H1 (cell line): ENCODE measurements at regions not wholly inside any gene's neighbourhood (a gene's known extent, or its start where the extent isn't known, plus 50 kb on each side); places are given as distances from the start of the nearest gene placed in this dataset.

Source experiments
- CTCF ChIA-PET: fragments of 300-600 bp; sonication (Branson Sonifier 250); formaldehyde crosslinking; loops from one replicate; lab custom pipeline; 2021; ENCODE audit not compliant: partially characterized antibody; lab: Charles Lee
- POLR2A ChIA-PET: fragments of 300-600 bp; sonication (Branson Sonifier 250); formaldehyde crosslinking; loops from one replicate; lab custom pipeline; 2021; ENCODE audit warnings: inconsistent platforms; ENCODE audit not compliant: partially characterized antibody; lab: Charles Lee
- DNase-seq, 2 experiments: peaks; one replicate each; pipeline versions ENCODE4 v3.0.0 to v3.0.0-alpha.2; 2010 to 2022; ENCODE audit warnings: low spot score in 2 of 2, low read depth in 1 of 2, mixed read lengths in 1 of 2
- FAIRE-seq: peaks from 2 replicates; lab custom pipeline; 2011; peaks lifted over from hg19 to GRCh38; lab: Jason Lieb, UNC
- H2AFZ ChIP-seq: 2 replicates; pipeline ENCODE4 v1.8.1; 2012; ENCODE audit warnings: low read length, inconsistent platforms
- H2AK5ac ChIP-seq: 2 replicates; pipeline ENCODE4 v1.6.1; 2013; ENCODE audit warnings: low read depth, low read length
- H2BK120ac ChIP-seq: replicated peaks from 2 replicates; pipeline ENCODE3; 2013; ENCODE audit warnings: low read depth, low read length, inconsistent platforms
- H2BK12ac ChIP-seq: 2 replicates; pipeline ENCODE4 v1.6.1; 2013; ENCODE audit warnings: low read depth, low read length
- H2BK15ac ChIP-seq: 2 replicates; pipeline ENCODE4 v1.6.1; 2013; ENCODE audit warnings: low read length
- H2BK20ac ChIP-seq: 2 replicates; pipeline ENCODE4 v1.6.1; 2013; ENCODE audit warnings: low read length
- H2BK5ac ChIP-seq: 2 replicates; pipeline ENCODE4 v1.6.1; 2013; ENCODE audit warnings: low read depth, low read length
- H3K14ac ChIP-seq: 2 replicates; pipeline ENCODE4 v1.6.1; 2013; ENCODE audit warnings: inconsistent platforms; ENCODE audit not compliant: insufficient read length
- H3K18ac ChIP-seq: 2 replicates; pipeline ENCODE4 v1.6.1; 2013; ENCODE audit warnings: low read length; ENCODE audit errors: extremely low read depth
- H3K23ac ChIP-seq: 2 replicates; pipeline ENCODE4 v1.6.1; 2013; ENCODE audit warnings: inconsistent platforms; ENCODE audit not compliant: insufficient read length
- H3K23me2 ChIP-seq: 2 replicates; pipeline ENCODE4 v1.6.1; 2013; ENCODE audit warnings: low read depth, low read length
- H3K27ac ChIP-seq: 2 replicates; pipeline ENCODE4 v1.6.1; 2011; ENCODE audit warnings: low read depth, low read length, inconsistent platforms
- H3K27me3 ChIP-seq, 4 experiments: replicated peaks in 1 of 4; 1 replicate in 1 of 4; 2 replicates in 3 of 4; pipeline versions ENCODE4 v1.6.1 to v1.8.1; 2011 to 2013; ENCODE audit warnings: low read length in 3 of 4, mild to moderate bottlenecking in 3 of 4, inconsistent platforms in 2 of 4, mixed read lengths in 2 of 4, moderate library complexity in 1 of 4; ENCODE audit not compliant: control insufficient read depth in 3 of 4, insufficient read depth in 3 of 4; ENCODE audit errors: extremely low read depth in 1 of 4
- H3K36me3 ChIP-seq, 4 experiments: 2 replicates each; pipeline versions ENCODE4 v1.6.1 to v1.8.1; 2011 to 2013; ENCODE audit warnings: mild to moderate bottlenecking in 4 of 4, low read length in 3 of 4, moderate library complexity in 2 of 4, control low read depth in 1 of 4, inconsistent platforms in 1 of 4; ENCODE audit not compliant: insufficient read depth in 4 of 4, control insufficient read depth in 2 of 4
- H3K4ac ChIP-seq: replicated peaks from 2 replicates; pipeline ENCODE3; 2013; ENCODE audit warnings: low read length, low read depth, mixed read lengths, inconsistent platforms; ENCODE audit not compliant: insufficient read length
- H3K4me1 ChIP-seq, 4 experiments: replicated peaks in 1 of 4; 1 replicate in 1 of 4; 2 replicates in 3 of 4; pipeline versions ENCODE4 v1.6.1 to v1.8.1; 2011 to 2013; ENCODE audit warnings: low read length in 3 of 4, inconsistent platforms in 2 of 4, mixed read lengths in 1 of 4; ENCODE audit not compliant: insufficient read depth in 4 of 4, control insufficient read depth in 3 of 4
- H3K4me2 ChIP-seq, 2 experiments: 2 replicates each; pipeline versions ENCODE4 v1.6.1 to v1.8.1; 2011 to 2013; ENCODE audit warnings: low read depth in 2 of 2, low read length in 2 of 2, control low read depth in 1 of 2, inconsistent platforms in 1 of 2, mild to moderate bottlenecking in 1 of 2; ENCODE audit not compliant: insufficient read depth in 1 of 2
- H3K4me3 ChIP-seq, 4 experiments: fragments of 200-600, 300-600 bp in 1 of 4; sonication (generic), shearing (Covaris generic), sonication (Bioruptor Twin) in 1 of 4; 2 replicates each; pipeline versions ENCODE4 v1.5.1 to v1.8.1; 2011 to 2016; ENCODE audit warnings: low read length in 4 of 4, low read depth in 3 of 4, control low read depth in 2 of 4, inconsistent platforms in 2 of 4, mild to moderate bottlenecking in 2 of 4, mixed read lengths in 1 of 4, moderate library complexity in 1 of 4; ENCODE audit not compliant: insufficient read depth in 2 of 4; ENCODE audit errors: extremely low read depth in 1 of 4
- H3K56ac ChIP-seq: replicated peaks from 2 replicates; pipeline ENCODE3; 2013; ENCODE audit warnings: low read depth, mild to moderate bottlenecking, mixed read lengths, low read length, inconsistent platforms; ENCODE audit not compliant: insufficient read length
- H3K79me1 ChIP-seq: 2 replicates; pipeline ENCODE4 v1.6.1; 2013; ENCODE audit warnings: low read depth, low read length, control low read depth
- H3K79me2 ChIP-seq, 2 experiments: 2 replicates each; pipeline versions ENCODE4 v1.6.1 to v1.8.1; 2012 to 2013; ENCODE audit warnings: low read length in 2 of 2, mild to moderate bottlenecking in 2 of 2, inconsistent platforms in 1 of 2; ENCODE audit not compliant: insufficient read depth in 2 of 2, control insufficient read depth in 1 of 2
- H3K9ac ChIP-seq, 4 experiments: replicated peaks in 1 of 4; 1 replicate in 1 of 4; 2 replicates in 3 of 4; pipeline versions ENCODE4 v1.6.1 to v1.8.1; 2011 to 2013; ENCODE audit warnings: low read depth in 3 of 4, low read length in 3 of 4, control low read depth in 2 of 4, mild to moderate bottlenecking in 2 of 4, moderate library complexity in 2 of 4, inconsistent platforms in 1 of 4; ENCODE audit errors: extremely low read depth in 1 of 4
- H3K9me3 ChIP-seq, 2 experiments: 2 replicates each; pipeline versions ENCODE4 v1.6.1 to v1.8.1; 2012 to 2013; ENCODE audit warnings: mild to moderate bottlenecking in 2 of 2, moderate library complexity in 2 of 2, control low read depth in 1 of 2, inconsistent platforms in 1 of 2, low read depth in 1 of 2, low read length in 1 of 2, mixed read lengths in 1 of 2; ENCODE audit not compliant: insufficient read depth in 2 of 2
- H4K20me1 ChIP-seq, 2 experiments: replicated peaks in 1 of 2; 2 replicates each; pipeline versions ENCODE3 to v1.8.1; 2011 to 2013; ENCODE audit warnings: inconsistent platforms in 2 of 2, low read length in 2 of 2, mild to moderate bottlenecking in 1 of 2; ENCODE audit not compliant: insufficient read depth in 2 of 2, control insufficient read depth in 1 of 2
- H4K5ac ChIP-seq: 2 replicates; pipeline ENCODE4 v1.6.1; 2013; ENCODE audit warnings: low read length, low read depth, mixed read lengths, inconsistent platforms; ENCODE audit not compliant: insufficient read length
- H4K8ac ChIP-seq: 2 replicates; pipeline ENCODE4 v1.8.0; 2013; ENCODE audit warnings: mild to moderate bottlenecking, moderate library complexity, low read length, inconsistent platforms; ENCODE audit not compliant: insufficient read depth; ENCODE audit errors: extremely low read depth
- H4K91ac ChIP-seq: replicated peaks from 2 replicates; pipeline ENCODE3; 2013; ENCODE audit warnings: low read length, mixed read lengths, inconsistent platforms; ENCODE audit not compliant: insufficient read length
- ASH2L ChIP-seq: fragments of 200-600, 300-600 bp; sonication (generic); IDR thresholded peaks from one replicate; pipeline ENCODE4 v1.7.1; 2017; ENCODE audit warnings: low read length
- BACH1 ChIP-seq: IDR thresholded peaks from 2 replicates; pipeline ENCODE4 v1.6.1; 2012; ENCODE audit warnings: low read length, improper control_type of control experiment
- EP300 ChIP-seq, 2 experiments: IDR thresholded peaks; 1 replicate in 1 of 2; 2 replicates in 1 of 2; pipeline ENCODE4 v1.6.1; 2011 to 2012; ENCODE audit warnings: low read depth in 2 of 2, low read length in 2 of 2, mild to moderate bottlenecking in 2 of 2, borderline replicate concordance in 1 of 2, inconsistent platforms in 1 of 2, moderate library complexity in 1 of 2
- FOSL1 ChIP-seq: IDR thresholded peaks from 2 replicates; pipeline ENCODE4 v1.6.1; 2011; ENCODE audit warnings: mild to moderate bottlenecking, low read depth, low read length, moderate library complexity; ENCODE audit not compliant: insufficient read depth
- HDAC6 ChIP-seq: IDR thresholded peaks from one replicate; pipeline ENCODE4 v1.7.1; 2012; ENCODE audit warnings: low read depth, mild to moderate bottlenecking, inconsistent platforms, low read length, moderate library complexity
- JUN ChIP-seq: IDR thresholded peaks from 2 replicates; pipeline ENCODE4 v1.6.1; 2011; ENCODE audit warnings: low read depth, mild to moderate bottlenecking, improper control_type of control experiment, low read length
- PHF8 ChIP-seq: fragments of 200-600 bp; sonication (generic); conservative IDR thresholded peaks from 2 replicates; pipeline ENCODE4 v1.7.1; 2012; ENCODE audit warnings: low read depth, mild to moderate bottlenecking, inconsistent platforms, low read length, moderate library complexity
- POU5F1 ChIP-seq: IDR thresholded peaks from 2 replicates; pipeline ENCODE4 v1.6.1; 2011; ENCODE audit warnings: low read depth, mild to moderate bottlenecking, low read length, moderate library complexity
- RFX5 ChIP-seq: IDR thresholded peaks from 2 replicates; pipeline ENCODE4 v1.6.1; 2011; ENCODE audit warnings: low read depth, low read length, improper control_type of control experiment, borderline replicate concordance
- SIN3A ChIP-seq, 2 experiments: IDR thresholded peaks in 1 of 2; conservative IDR thresholded peaks in 1 of 2; 2 replicates each; pipeline ENCODE4 v1.6.1; 2011 to 2012; ENCODE audit warnings: low read length in 2 of 2, improper control_type of control experiment in 1 of 2, low read depth in 1 of 2, mild to moderate bottlenecking in 1 of 2
- SP1 ChIP-seq: IDR thresholded peaks from 2 replicates; pipeline ENCODE4 v1.6.1; 2011; ENCODE audit warnings: low read depth, low read length
- SP2 ChIP-seq: IDR thresholded peaks from 2 replicates; pipeline ENCODE4 v1.6.1; 2012; ENCODE audit warnings: mild to moderate bottlenecking, low read length, inconsistent platforms
- SUZ12 ChIP-seq: fragments of 200-600 bp; sonication (generic); IDR thresholded peaks from 2 replicates; pipeline ENCODE4 v1.6.1; 2012; ENCODE audit warnings: mild to moderate bottlenecking, inconsistent platforms, low read length, moderate library complexity, mixed read lengths
- TCF12 ChIP-seq: IDR thresholded peaks from 2 replicates; pipeline ENCODE4 v1.6.1; 2011; ENCODE audit warnings: low read depth, mild to moderate bottlenecking, low read length
- YY1 ChIP-seq: IDR thresholded peaks from 2 replicates; pipeline ENCODE4 v1.6.1; 2011; ENCODE audit warnings: low read depth, mild to moderate bottlenecking, low read length
- ZNF274 ChIP-seq: IDR thresholded peaks from 2 replicates; pipeline ENCODE4 v1.7.0; 2012; ENCODE audit warnings: low read length, borderline replicate concordance; ENCODE audit errors: extremely low read depth
- WGBS, 2 experiments: shearing (Covaris generic) in 1 of 2; methylation state at CpG; one replicate each; pipeline versions ENCODE4 v1.1.6 to v1.1.7; 2013 to 2015; ENCODE audit warnings: low lambda C conversion rate in 2 of 2, mixed read lengths in 2 of 2, inconsistent platforms in 1 of 2, low coverage in 1 of 2, missing lambda C conversion rate in 1 of 2; ENCODE audit not compliant: insufficient replicate concordance in 2 of 2, insufficient coverage in 1 of 2, insufficient read length in 1 of 2; ENCODE audit errors: extremely low coverage in 1 of 2, missing lambda C conversion rate in 1 of 2; 5-methylcytosine and 5-hydroxymethylcytosine counted together

- Histone ChIP-seq H2AK5ac (no peak overlapping the region), H3K27ac (no peak overlapping the region), H2AFZ (no peak overlapping the region), H3K18ac (no peak overlapping the region), H3K79me2 (no peaks in the 10 kb centered on the region), H2BK15ac (no peak overlapping the region), H3K9me3 (no peaks in the 10 kb centered on the region), H4K8ac (no peak overlapping the region), H3K4me3 (no peak overlapping the region), H3K4me1 (no peaks in the 10 kb centered on the region), H3K9ac (no peak overlapping the region), H3K27me3 (no peaks in the 10 kb centered on the region), H4K5ac (no peak overlapping the region), H3K4ac (no peak overlapping the region), H2BK20ac (no peak overlapping the region), H2BK120ac (no peak overlapping the region), H3K4me2 (no peak overlapping the region), H3K56ac (no peak overlapping the region), H3K14ac (no peak overlapping the region), H3K79me1 (no peaks in the 10 kb centered on the region), H2BK5ac (no peak overlapping the region), H4K20me1 (no peaks in the 10 kb centered on the region), H3K23me2 (no peaks in the 10 kb centered on the region), H3K36me3 (no peaks in the 10 kb centered on the region), H2BK12ac (no peak overlapping the region), H4K91ac (no peak overlapping the region), H3K23ac (no peak overlapping the region)
- FAIRE-seq: no peak
- no peak for DNase-seq
- 0% methylated on average over 1 of the region's 1 CpG; no CpG with 5 or more reads in 1 of the 2 experiments for WGBS, 2 experiments
- ChIA-PET POLR2A (interaction anchor here (0.5 to 1.3 kb wide), 2 partner anchors 16 to 145 kb away, joined by 3 to 5 read pairs; no protein-coding TSS in a partner anchor), CTCF (interaction anchor here (0.6 to 1.3 kb wide), 4 partner anchors 9 to 164 kb away, joined by 3 to 6 read pairs (median 4); no protein-coding TSS in a partner anchor)
- TF ChIP-seq RFX5 (no peak), ASH2L (no peak), SUZ12 (no peak), POU5F1 (no peak), FOSL1 (no peak), PHF8 (no peak), JUN (no peak), SIN3A (conservative IDR thresholded peaks at IDR 0.05 in 1 of 2, IDR thresholded peaks at IDR 0.05 in 1 of 2; ENCODE audit: low read depth in 1 of 2, low read length in 2 of 2) (no peak), BACH1 (no peak), SP2 (no peak), YY1 (no peak), TCF12 (no peak), HDAC6 (no peak), ZNF274 (no peak), EP300 (IDR thresholded peaks at IDR 0.05; ENCODE audit: borderline replicate concordance in 1 of 2, low read depth in 2 of 2, low read length in 2 of 2) (no peak), SP1 (no peak)
These were observed 124.5 kb upstream of the CSNK1A1L start for GRCh38 chr13:37229931-37230330.
